ENCODE measurements at regions not wholly inside any gene's neighbourhood (a gene's known extent, or its start where the extent isn't known, plus 50 kb on each side); places are given as distances from the start of the nearest gene placed in this dataset.

DNA sequence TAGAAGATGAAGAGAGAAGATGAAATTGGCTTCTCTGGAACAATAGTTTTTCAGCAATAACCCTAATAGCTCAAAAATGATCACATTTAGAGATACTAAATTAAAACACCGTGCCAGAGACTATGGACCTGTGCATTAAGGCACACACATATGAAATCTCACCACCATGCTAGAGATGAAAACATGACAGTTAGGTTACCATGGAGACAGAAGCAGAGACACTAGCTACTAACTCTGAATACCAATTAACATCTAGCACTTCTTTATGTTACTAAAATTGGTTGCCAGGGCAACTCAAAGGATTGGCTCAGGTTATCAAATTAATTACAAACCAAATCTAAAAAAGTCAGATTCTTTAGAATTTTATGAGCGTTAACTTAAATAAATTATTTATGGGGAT, 337.7 kb downstream of the PLK2 start:
- TF ChIP-seq HDAC6 (IDR thresholded peaks at IDR 0.05; ENCODE audit: low read depth, low read length) (no peak), MAX (IDR thresholded peaks at IDR 0.05) (no peak), FOSL1 (IDR thresholded peaks at IDR 0.05; ENCODE audit: insufficient read depth, low read depth, low read length) (no peak), CTCF (IDR thresholded peaks at IDR 0.05; ENCODE audit: control extremely low read depth in 1 of 3, insufficient read depth in 1 of 3, low read depth in 1 of 3, low read length in 3 of 3) (no peak), EZH2 (IDR thresholded peaks at IDR 0.05; ENCODE audit: low read depth, low read length, severe bottlenecking) (no peak), ASH2L (IDR thresholded peaks at IDR 0.05; ENCODE audit: low read length) (no peak), MAFK (IDR thresholded peaks at IDR 0.05; ENCODE audit: low read depth, low read length) (no peak), SIN3A (conservative IDR thresholded peaks at IDR 0.05 in 1 of 2, IDR thresholded peaks at IDR 0.05 in 1 of 2; ENCODE audit: low read depth in 1 of 2, low read length in 2 of 2) (no peak), EP300 (IDR thresholded peaks at IDR 0.05; ENCODE audit: borderline replicate concordance in 1 of 2, low read depth in 2 of 2, low read length in 2 of 2) (no peak), GTF2F1 (IDR thresholded peaks at IDR 0.05; ENCODE audit: borderline replicate concordance, low read depth, low read length) (no peak), CREB1 (IDR thresholded peaks at IDR 0.05) (no peak)
- TF ChIP-seq, protein P1, sequence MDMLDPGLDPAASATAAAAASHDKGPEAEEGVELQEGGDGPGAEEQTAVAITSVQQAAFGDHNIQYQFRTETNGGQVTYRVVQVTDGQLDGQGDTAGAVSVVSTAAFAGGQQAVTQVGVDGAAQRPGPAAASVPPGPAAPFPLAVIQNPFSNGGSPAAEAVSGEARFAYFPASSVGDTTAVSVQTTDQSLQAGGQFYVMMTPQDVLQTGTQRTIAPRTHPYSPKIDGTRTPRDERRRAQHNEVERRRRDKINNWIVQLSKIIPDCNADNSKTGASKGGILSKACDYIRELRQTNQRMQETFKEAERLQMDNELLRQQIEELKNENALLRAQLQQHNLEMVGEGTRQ (IDR thresholded peaks at IDR 0.05; ENCODE audit: low read length): no peak

Measured in H1 (cell line).